GM12878 (cell line): ENCODE measurements at regions not wholly inside any gene's neighbourhood (a gene's known extent, or its start where the extent isn't known, plus 50 kb on each side); places are given as distances from the start of the nearest gene placed in this dataset.

Experiments used
- ATAC-seq: fragments of 200-7000 bp; cut with Tn5 transposase; 3 replicates; pipeline ENCODE4 v1.9.1; 2020; ENCODE audit warnings: mild to moderate bottlenecking, moderate library complexity
- BruUV-seq: library from RNA; stranded (reverse); fragments of 400-500 nt; replicated peaks from 2 replicates; lab custom pipeline; 2021; lab: Mats Ljungman, UMichigan
- CTCF ChIA-PET: fragments of 300-600 bp; sonication (Branson Sonifier 250); formaldehyde crosslinking; extraction: SDS; loops from one replicate; lab custom pipeline; 2021; ENCODE audit warnings: inconsistent platforms; lab: Yijun Ruan, JAX
- POLR2A ChIA-PET: fragments of 350-600 bp; formaldehyde crosslinking; extraction: SDS; loops from one replicate; lab custom pipeline; 2021; ENCODE audit warnings: inconsistent platforms; lab: Charles Lee
- RAD21 ChIA-PET: fragments of 300-600 bp; sonication (Branson Sonifier 250); formaldehyde crosslinking; loops from one replicate; lab custom pipeline; 2023; ENCODE audit warnings: antibody characterized with exemption; ENCODE audit not compliant: unreplicated experiment; lab: Charles Lee
- SMC1A ChIA-PET: fragments of 300-600 bp; sonication (Branson Sonifier 250); formaldehyde crosslinking; loops from one replicate; lab custom pipeline; 2023; ENCODE audit not compliant: unreplicated experiment, uncharacterized antibody; lab: Charles Lee
- DNase-seq: peaks from one replicate; pipeline ENCODE4 v3.0.0-alpha.2; 2011; ENCODE audit warnings: low read depth, low spot score
- FAIRE-seq: peaks from 3 replicates; lab custom pipeline; 2011; peaks lifted over from hg19 to GRCh38; lab: Jason Lieb, UNC
- H2AFZ ChIP-seq: 2 replicates; pipeline ENCODE4 v1.6.0; 2011; ENCODE audit warnings: low read depth, low read length, control low read depth; ENCODE audit not compliant: control insufficient read depth
- H3K27ac ChIP-seq: 2 replicates; pipeline ENCODE4 v1.5.1; 2011; ENCODE audit warnings: control low read depth; ENCODE audit not compliant: control insufficient read depth, insufficient read depth
- H3K27me3 ChIP-seq, 2 experiments: replicated peaks in 1 of 2; 2 replicates each; pipeline versions ENCODE4 v1.6.0 to v1.6.1; 2011; ENCODE audit warnings: low read length in 1 of 2; ENCODE audit not compliant: control insufficient read depth in 2 of 2, insufficient read depth in 2 of 2
- H3K36me3 ChIP-seq, 2 experiments: 2 replicates each; pipeline ENCODE4 v1.5.1; 2011; ENCODE audit warnings: low read length in 1 of 2; ENCODE audit not compliant: control insufficient read depth in 2 of 2, insufficient read depth in 2 of 2
- H3K4me1 ChIP-seq: 2 replicates; pipeline ENCODE4 v1.6.1; 2011; ENCODE audit warnings: mild to moderate bottlenecking, low read length, moderate library complexity, mixed read lengths; ENCODE audit not compliant: control insufficient read depth, insufficient read depth
- H3K4me2 ChIP-seq: 2 replicates; pipeline ENCODE4 v1.6.0; 2011; ENCODE audit warnings: control low read depth; ENCODE audit not compliant: control insufficient read depth, insufficient read depth
- H3K4me3 ChIP-seq: fragments of 200-600 bp; sonication (generic); 2 replicates; pipeline ENCODE4 v1.5.1; 2016
- H3K79me2 ChIP-seq: 2 replicates; pipeline ENCODE4 v1.6.0; 2011; ENCODE audit warnings: low read length; ENCODE audit not compliant: control insufficient read depth, insufficient read depth
- H3K9ac ChIP-seq: 2 replicates; pipeline ENCODE4 v1.8.0; 2011; ENCODE audit warnings: low read length, control low read depth, mixed read lengths; ENCODE audit not compliant: control insufficient read depth, insufficient read depth
- H3K9me3 ChIP-seq: replicated peaks from 3 replicates; pipeline ENCODE4 v1.5.1; 2011; ENCODE audit warnings: mild to moderate bottlenecking, low read length; ENCODE audit not compliant: control insufficient read depth, insufficient read depth
- H4K20me1 ChIP-seq: 2 replicates; pipeline ENCODE4 v1.6.0; 2011; ENCODE audit not compliant: control insufficient read depth, insufficient read depth
- EED ChIP-seq: sonication (generic); IDR thresholded peaks from 2 replicates; pipeline ENCODE4 v1.6.1; 2016; ENCODE audit warnings: antibody characterized with exemption, low read depth
- ESRRA ChIP-seq: IDR thresholded peaks from 2 replicates; pipeline ENCODE4 v1.6.1; 2012; ENCODE audit warnings: mild to moderate bottlenecking, low read length, improper control_type of control experiment
- RAD21 ChIP-seq: IDR thresholded peaks from 2 replicates; pipeline ENCODE4 v1.6.1; 2011; ENCODE audit warnings: mild to moderate bottlenecking, low read depth, low read length, moderate library complexity; ENCODE audit not compliant: insufficient read depth
- RELA ChIP-seq: fragments of 450-650 bp; IDR thresholded peaks from 2 replicates; pipeline ENCODE4 v1.8.0; 2014; ENCODE audit warnings: borderline replicate concordance; ENCODE audit not compliant: partially characterized antibody
- SMC3 ChIP-seq: IDR thresholded peaks from 2 replicates; pipeline ENCODE4 v1.6.1; 2011; ENCODE audit warnings: low read length, improper control_type of control experiment, borderline replicate concordance
- ZBED1 ChIP-seq: IDR thresholded peaks from 2 replicates; pipeline ENCODE4 v1.6.1; 2016; ENCODE audit warnings: borderline replicate concordance
- WGBS: methylation state at CpG from one replicate; pipeline ENCODE4 v1.1.6; 2016; ENCODE audit warnings: low lambda C conversion rate; ENCODE audit not compliant: insufficient replicate concordance, insufficient coverage; ENCODE audit errors: missing lambda C conversion rate; 5-methylcytosine and 5-hydroxymethylcytosine counted together
- in situ Hi-C: fragments of 300-500 bp; cut with MboI; formaldehyde crosslinking; loops from 9 replicates; pipeline ENCODE4 v1.14.3; 2018; ENCODE audit warnings: mixed read lengths
- intact Hi-C: fragments of 100-400 bp; cut with micrococcal nuclease; formaldehyde crosslinking; loops from one replicate; pipeline ENCODE4 v1.14.2; 2022; ENCODE audit not compliant: unreplicated experiment
- TF ChIP-seq, protein P1 (sequence below): fragments of 450-650 bp; IDR thresholded peaks from 2 replicates; pipeline ENCODE4 v1.6.1; 2016; ENCODE audit warnings: mild to moderate bottlenecking
- TF ChIP-seq, protein P2 (sequence below): fragments of 450-650 bp; IDR thresholded peaks from 2 replicates; pipeline ENCODE4 v1.6.1; 2018; ENCODE audit warnings: mild to moderate bottlenecking, low read depth, moderate library complexity; ENCODE audit not compliant: partially characterized antibody
- TF ChIP-seq, protein P3 (sequence below): fragments of 450-650 bp; formaldehyde crosslinking; IDR thresholded peaks from 2 replicates; pipeline ENCODE4 v1.4.0; 2022; ENCODE audit warnings: mild to moderate bottlenecking, moderate library complexity

DNA sequence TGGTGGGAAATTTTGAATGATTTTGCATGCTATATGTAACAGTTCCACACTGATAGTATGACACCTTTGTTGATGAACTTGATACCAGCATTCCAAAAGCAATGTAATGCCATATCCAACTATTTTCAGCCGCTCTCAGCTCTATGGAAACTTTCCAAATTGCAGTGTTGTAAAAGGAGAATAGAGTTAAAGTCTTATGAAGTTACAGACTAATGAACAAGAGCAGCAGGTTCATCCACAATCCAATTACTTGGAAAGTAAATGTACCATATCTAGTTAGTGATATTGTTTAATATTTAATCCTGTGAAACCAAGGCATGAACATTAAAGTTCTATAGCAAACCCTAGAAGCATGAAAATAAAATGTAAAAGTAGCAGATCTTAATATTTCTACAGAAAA, 418.2 kb downstream of the TUSC1 start:
- no peaks in the 10 kb centered on the region for H3K79me2 ChIP-seq
- DNase-seq (no peak), ATAC-seq (no peak)
- no peaks in the 10 kb centered on the region for H3K4me1 ChIP-seq
- no peak overlapping the region for H3K4me2 ChIP-seq
- no TSS peak for BruUV-seq
- no peaks in the 10 kb centered on the region for H3K9me3 ChIP-seq
- RAD21 ChIA-PET = no interaction called here
- TF ChIP-seq, protein P1, sequence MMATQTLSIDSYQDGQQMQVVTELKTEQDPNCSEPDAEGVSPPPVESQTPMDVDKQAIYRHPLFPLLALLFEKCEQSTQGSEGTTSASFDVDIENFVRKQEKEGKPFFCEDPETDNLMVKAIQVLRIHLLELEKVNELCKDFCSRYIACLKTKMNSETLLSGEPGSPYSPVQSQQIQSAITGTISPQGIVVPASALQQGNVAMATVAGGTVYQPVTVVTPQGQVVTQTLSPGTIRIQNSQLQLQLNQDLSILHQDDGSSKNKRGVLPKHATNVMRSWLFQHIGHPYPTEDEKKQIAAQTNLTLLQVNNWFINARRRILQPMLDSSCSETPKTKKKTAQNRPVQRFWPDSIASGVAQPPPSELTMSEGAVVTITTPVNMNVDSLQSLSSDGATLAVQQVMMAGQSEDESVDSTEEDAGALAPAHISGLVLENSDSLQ = no peak
- TF ChIP-seq RELA (no peak), RAD21 (no peak), EED (no peak), SMC3 (no peak), ESRRA (no peak), ZBED1 (no peak)
- TF ChIP-seq, protein P2, sequence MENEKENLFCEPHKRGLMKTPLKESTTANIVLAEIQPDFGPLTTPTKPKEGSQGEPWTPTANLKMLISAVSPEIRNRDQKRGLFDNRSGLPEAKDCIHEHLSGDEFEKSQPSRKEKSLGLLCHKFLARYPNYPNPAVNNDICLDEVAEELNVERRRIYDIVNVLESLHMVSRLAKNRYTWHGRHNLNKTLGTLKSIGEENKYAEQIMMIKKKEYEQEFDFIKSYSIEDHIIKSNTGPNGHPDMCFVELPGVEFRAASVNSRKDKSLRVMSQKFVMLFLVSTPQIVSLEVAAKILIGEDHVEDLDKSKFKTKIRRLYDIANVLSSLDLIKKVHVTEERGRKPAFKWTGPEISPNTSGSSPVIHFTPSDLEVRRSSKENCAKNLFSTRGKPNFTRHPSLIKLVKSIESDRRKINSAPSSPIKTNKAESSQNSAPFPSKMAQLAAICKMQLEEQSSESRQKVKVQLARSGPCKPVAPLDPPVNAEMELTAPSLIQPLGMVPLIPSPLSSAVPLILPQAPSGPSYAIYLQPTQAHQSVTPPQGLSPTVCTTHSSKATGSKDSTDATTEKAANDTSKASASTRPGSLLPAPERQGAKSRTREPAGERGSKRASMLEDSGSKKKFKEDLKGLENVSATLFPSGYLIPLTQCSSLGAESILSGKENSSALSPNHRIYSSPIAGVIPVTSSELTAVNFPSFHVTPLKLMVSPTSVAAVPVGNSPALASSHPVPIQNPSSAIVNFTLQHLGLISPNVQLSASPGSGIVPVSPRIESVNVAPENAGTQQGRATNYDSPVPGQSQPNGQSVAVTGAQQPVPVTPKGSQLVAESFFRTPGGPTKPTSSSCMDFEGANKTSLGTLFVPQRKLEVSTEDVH = no peak
- TF ChIP-seq, protein P3, sequence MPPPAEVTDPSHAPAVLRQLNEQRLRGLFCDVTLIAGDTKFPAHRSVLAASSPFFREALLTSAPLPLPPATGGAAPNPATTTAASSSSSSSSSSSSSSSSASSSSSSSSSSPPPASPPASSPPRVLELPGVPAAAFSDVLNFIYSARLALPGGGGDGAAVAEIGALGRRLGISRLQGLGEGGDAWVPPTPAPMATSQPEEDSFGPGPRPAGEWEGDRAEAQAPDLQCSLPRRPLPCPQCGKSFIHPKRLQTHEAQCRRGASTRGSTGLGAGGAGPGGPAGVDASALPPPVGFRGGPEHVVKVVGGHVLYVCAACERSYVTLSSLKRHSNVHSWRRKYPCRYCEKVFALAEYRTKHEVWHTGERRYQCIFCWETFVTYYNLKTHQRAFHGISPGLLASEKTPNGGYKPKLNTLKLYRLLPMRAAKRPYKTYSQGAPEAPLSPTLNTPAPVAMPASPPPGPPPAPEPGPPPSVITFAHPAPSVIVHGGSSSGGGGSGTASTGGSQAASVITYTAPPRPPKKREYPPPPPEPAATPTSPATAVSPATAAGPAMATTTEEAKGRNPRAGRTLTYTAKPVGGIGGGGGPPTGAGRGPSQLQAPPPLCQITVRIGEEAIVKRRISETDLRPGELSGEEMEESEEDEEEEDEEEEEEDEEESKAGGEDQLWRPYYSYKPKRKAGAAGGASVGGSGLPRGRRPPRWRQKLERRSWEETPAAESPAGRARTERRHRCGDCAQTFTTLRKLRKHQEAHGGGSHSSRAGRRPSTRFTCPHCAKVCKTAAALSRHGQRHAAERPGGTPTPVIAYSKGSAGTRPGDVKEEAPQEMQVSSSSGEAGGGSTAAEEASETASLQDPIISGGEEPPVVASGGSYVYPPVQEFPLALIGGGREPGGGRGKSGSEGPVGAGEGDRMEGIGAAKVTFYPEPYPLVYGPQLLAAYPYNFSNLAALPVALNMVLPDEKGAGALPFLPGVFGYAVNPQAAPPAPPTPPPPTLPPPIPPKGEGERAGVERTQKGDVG (CRISPR knock-in tag) = no peak
- TF ChIP-seq, all 136 proteins: peak for 0
- no peak for FAIRE-seq
- ChIA-PET SMC1A (interaction anchor here (0.6 kb wide), 1 partner anchor 14 kb away, joined by 3 read pairs; no protein-coding TSS in a partner anchor), CTCF (no interaction called here), POLR2A (no interaction called here)
- Histone ChIP-seq H3K9ac (no peak overlapping the region), H2AFZ (no peak overlapping the region), H3K27ac (no peak overlapping the region), H3K36me3 (no peaks in the 10 kb centered on the region), H3K4me3 (no peak overlapping the region), H3K27me3 (no peaks in the 10 kb centered on the region), H4K20me1 (no peaks in the 10 kb centered on the region)
- in situ Hi-C loops = no loop called here
- intact Hi-C loops = no loop called here
- 0% methylated on average over 1 of the region's 1 CpG for WGBS
